ENCODE measurements at regions not wholly inside any gene's neighbourhood (a gene's known extent, or its start where the extent isn't known, plus 50 kb on each side); places are given as distances from the start of the nearest gene placed in this dataset.

GRCh38 chr1:184156521-184157393 lies 105.2 kb downstream of the TSEN15 start:
- Histone ChIP-seq H3K9me2 (ENCODE audit: insufficient read depth, low read length) (no peaks in the 10 kb centered on the region), H3K27me3 (ENCODE audit: insufficient read depth, low read depth, low read length) (no peaks in the 10 kb centered on the region), H3K36me3 (ENCODE audit: insufficient read depth, low read length) (no peaks in the 10 kb centered on the region), H4K20me1 (ENCODE audit: insufficient read depth) (no peaks in the 10 kb centered on the region), H3K9me3 (ENCODE audit: low read length) (no peaks in the 10 kb centered on the region), H3F3A (ENCODE audit: insufficient read depth, low read length, poor library complexity, severe bottlenecking) (no peaks in the 10 kb centered on the region), H3K4me3 (ENCODE audit: low read length) (no peak overlapping the region), H3K27ac (ENCODE audit: low read length) (no peak overlapping the region), H3K9ac (ENCODE audit: low read length) (no peak overlapping the region), H3K4me2 (ENCODE audit: low read length) (no peak overlapping the region), H3K79me2 (replicated peaks; ENCODE audit: insufficient read depth, low read length) (no peaks in the 10 kb centered on the region), H2AFZ (ENCODE audit: low read depth, low read length) (no peak overlapping the region)
- TF ChIP-seq SMC3 (conservative IDR thresholded peaks at IDR 0.05; ENCODE audit: poor library complexity) (no peak), TAF1 (IDR thresholded peaks at IDR 0.05; ENCODE audit: low read depth) (no peak)

GRCh38 chr1:184157394-184157742 lies 105.8 kb downstream of the TSEN15 start:
- no peak overlapping the region for H3K27ac ChIP-seq (ENCODE audit: low read length)
- H3K4me3 ChIP-seq (ENCODE audit: low read length): no peak overlapping the region
- no peak overlapping the region for H2AFZ ChIP-seq (ENCODE audit: low read depth, low read length)
- no peaks in the 10 kb centered on the region for H4K20me1 ChIP-seq (ENCODE audit: insufficient read depth)
- H3K27me3 ChIP-seq (ENCODE audit: insufficient read depth, low read depth, low read length): no peaks in the 10 kb centered on the region
- no peak for TF ChIP-seq RAD21 (conservative IDR thresholded peaks at IDR 0.05)
- no peaks in the 10 kb centered on the region for H3K36me3 ChIP-seq (ENCODE audit: insufficient read depth, low read length)
- H3F3A ChIP-seq (ENCODE audit: insufficient read depth, low read length, poor library complexity, severe bottlenecking): no peaks in the 10 kb centered on the region
- no peaks in the 10 kb centered on the region for H3K79me2 ChIP-seq (replicated peaks; ENCODE audit: insufficient read depth, low read length)
- no peak overlapping the region for H3K4me2 ChIP-seq (ENCODE audit: low read length)
- H3K9ac ChIP-seq (ENCODE audit: low read length): no peak overlapping the region
- H3K9me3 ChIP-seq (ENCODE audit: low read length): no peaks in the 10 kb centered on the region
- no peaks in the 10 kb centered on the region for H3K9me2 ChIP-seq (ENCODE audit: insufficient read depth, low read length)

DNA sequence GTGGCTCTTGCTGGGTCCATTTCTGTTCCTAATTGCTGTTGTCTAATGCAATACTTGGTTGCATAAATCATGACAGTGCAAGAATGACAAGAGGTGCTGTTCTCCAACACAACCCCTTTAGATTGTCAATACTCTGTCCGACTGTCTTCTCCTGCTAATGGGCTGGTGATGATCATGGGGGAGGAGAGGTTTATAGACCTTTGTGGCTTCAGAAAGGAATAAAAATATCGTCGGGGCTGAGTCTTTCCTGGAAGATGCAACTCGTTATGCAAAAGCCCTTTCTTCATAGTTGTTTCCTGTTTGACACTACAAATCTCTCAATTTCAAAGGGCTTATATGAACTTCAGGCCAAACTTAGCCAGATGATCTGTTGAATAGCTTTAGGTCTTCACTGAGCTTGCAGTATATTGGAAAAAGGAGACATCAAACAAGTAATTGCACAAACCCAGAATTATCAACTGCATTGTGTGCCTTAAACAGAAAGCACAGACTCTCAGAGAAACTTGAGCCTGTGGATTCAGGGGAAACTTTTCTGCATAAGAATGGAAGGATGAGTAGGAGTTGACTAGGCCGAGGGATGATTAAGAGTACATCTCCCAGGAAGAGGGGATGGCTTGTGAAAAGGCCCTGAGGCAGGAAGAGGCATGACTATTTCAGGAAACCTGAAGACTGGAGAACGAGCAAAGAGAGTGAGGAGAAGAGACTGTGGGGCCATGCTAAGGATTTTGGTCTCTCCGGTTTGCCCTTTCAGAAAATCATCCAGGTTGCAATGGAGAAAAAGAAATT lies 107.6 kb downstream of the TSEN15 start:
- no peak for TF ChIP-seq REST (IDR thresholded peaks at IDR 0.05; ENCODE audit: borderline replicate concordance)
- no peak for TF ChIP-seq MXI1 (conservative IDR thresholded peaks at IDR 0.05; ENCODE audit: poor library complexity, severe bottlenecking)
- TF ChIP-seq TAF1 (IDR thresholded peaks at IDR 0.05; ENCODE audit: low read depth): no peak
- TF ChIP-seq CTCF (IDR thresholded peaks at IDR 0.05; ENCODE audit: poor library complexity, severe bottlenecking): no peak
- TF ChIP-seq RAD21 (conservative IDR thresholded peaks at IDR 0.05): no peak
- TF ChIP-seq EP300 (conservative IDR thresholded peaks at IDR 0.05; ENCODE audit: poor library complexity, severe bottlenecking): no peak
- TF ChIP-seq EZH2 (IDR thresholded peaks at IDR 0.05; ENCODE audit: borderline replicate concordance, insufficient read depth, low read length, poor library complexity, severe bottlenecking): no peak
- no peak for TF ChIP-seq SMC3 (conservative IDR thresholded peaks at IDR 0.05; ENCODE audit: poor library complexity)
- TF ChIP-seq POLR2AphosphoS5 (IDR thresholded peaks at IDR 0.05): no peak
- no peaks in the 10 kb centered on the region for H3K79me2 ChIP-seq (replicated peaks; ENCODE audit: insufficient read depth, low read length)
- H3K4me2 ChIP-seq (ENCODE audit: low read length): no peak overlapping the region
- no peak overlapping the region for H3K9ac ChIP-seq (ENCODE audit: low read length)
- H3K9me3 ChIP-seq (ENCODE audit: low read length): no peaks in the 10 kb centered on the region
- H2AFZ ChIP-seq (ENCODE audit: low read depth, low read length): no peak overlapping the region
- H3K27ac ChIP-seq (ENCODE audit: low read length): no peak overlapping the region
- no peaks in the 10 kb centered on the region for H3F3A ChIP-seq (ENCODE audit: insufficient read depth, low read length, poor library complexity, severe bottlenecking)
- H3K9me2 ChIP-seq (ENCODE audit: insufficient read depth, low read length): no peaks in the 10 kb centered on the region
- H4K20me1 ChIP-seq (ENCODE audit: insufficient read depth): no peaks in the 10 kb centered on the region
- no peaks in the 10 kb centered on the region for H3K36me3 ChIP-seq (ENCODE audit: insufficient read depth, low read length)
- no peaks in the 10 kb centered on the region for H3K27me3 ChIP-seq (ENCODE audit: insufficient read depth, low read depth, low read length)
- H3K4me3 ChIP-seq (ENCODE audit: low read length): no peak overlapping the region

All from neural cell (in vitro differentiated cells).